OCI-LY7 (cell line): ENCODE measurements at regions not wholly inside any gene's neighbourhood (a gene's known extent, or its start where the extent isn't known, plus 50 kb on each side); places are given as distances from the start of the nearest gene placed in this dataset.

Experiments used
- BruUV-seq: library from RNA; stranded (reverse); fragments of 400-500 nt; replicated peaks from 2 replicates; lab custom pipeline; 2021; lab: Mats Ljungman, UMichigan
- CTCF ChIA-PET: fragments of 300-600 bp; sonication (Branson Sonifier 250); formaldehyde crosslinking; loops from one replicate; lab custom pipeline; 2022; ENCODE audit warnings: antibody characterized with exemption; ENCODE audit not compliant: unreplicated experiment; lab: Charles Lee
- POLR2A ChIA-PET: fragments of 300-600 bp; sonication (Branson Sonifier 250); formaldehyde crosslinking; loops from one replicate; lab custom pipeline; 2022; ENCODE audit warnings: antibody characterized with exemption; lab: Charles Lee
- DNase-seq: peaks from one replicate; pipeline ENCODE4 v3.0.0-alpha.2; 2015; ENCODE audit warnings: low spot score
- H2AFZ ChIP-seq: fragments of 200-600 bp; sonication (generic), shearing (Covaris generic); 2 replicates; pipeline ENCODE4 v1.6.1; 2014; ENCODE audit warnings: mild to moderate bottlenecking, antibody characterized with exemption, low read length, moderate library complexity
- H3K27ac ChIP-seq: fragments of 200-600 bp; sonication (generic); 2 replicates; pipeline ENCODE4 v1.5.1; 2014; ENCODE audit warnings: mixed run types, low read depth, mild to moderate bottlenecking, moderate library complexity, low read length, inconsistent platforms; ENCODE audit not compliant: poor library complexity, severe bottlenecking
- H3K36me3 ChIP-seq: fragments of 200-600 bp; sonication (generic); 2 replicates; pipeline ENCODE4 v1.6.1; 2014; ENCODE audit warnings: mild to moderate bottlenecking, antibody characterized with exemption, low read length, moderate library complexity, mixed read lengths; ENCODE audit not compliant: insufficient read depth
- H3K4me1 ChIP-seq: fragments of 200-600 bp; sonication (generic); 2 replicates; pipeline ENCODE4 v1.5.1; 2014; ENCODE audit warnings: mild to moderate bottlenecking, low read length; ENCODE audit not compliant: insufficient read depth, poor library complexity, severe bottlenecking
- H3K4me2 ChIP-seq: fragments of 200-600 bp; sonication (generic); 2 replicates; pipeline ENCODE4 v1.6.1; 2014; ENCODE audit warnings: mild to moderate bottlenecking, low read length
- H3K4me3 ChIP-seq: fragments of 200-600 bp; sonication (generic); 2 replicates; pipeline ENCODE4 v1.5.1; 2014; ENCODE audit warnings: mild to moderate bottlenecking, low read depth, low read length; ENCODE audit not compliant: poor library complexity, severe bottlenecking
- H3K79me2 ChIP-seq: fragments of 200-600 bp; sonication (generic); 2 replicates; pipeline ENCODE4 v1.6.1; 2016; ENCODE audit warnings: low read depth, mild to moderate bottlenecking, low read length, moderate library complexity, mixed read lengths; ENCODE audit not compliant: insufficient read depth
- H3K9me2 ChIP-seq: fragments of 200-600 bp; sonication (generic); 2 replicates; pipeline ENCODE4 v1.6.1; 2016; ENCODE audit warnings: mild to moderate bottlenecking, low read length, mixed read lengths; ENCODE audit not compliant: insufficient read depth
- H3K9me3 ChIP-seq: fragments of 200-600 bp; sonication (generic); 2 replicates; pipeline ENCODE4 v1.6.1; 2014; ENCODE audit warnings: mild to moderate bottlenecking, mixed run types, low read length, mixed read lengths
- H4K20me1 ChIP-seq: fragments of 200-600 bp; sonication (generic); 2 replicates; pipeline ENCODE4 v1.6.1; 2014; ENCODE audit warnings: mild to moderate bottlenecking, antibody characterized with exemption, low read length, moderate library complexity, mixed read lengths; ENCODE audit not compliant: insufficient read depth
- EZH2phosphoT487 ChIP-seq: fragments of 200-600 bp; sonication (generic); IDR thresholded peaks from 2 replicates; pipeline ENCODE4 v1.6.1; 2018; ENCODE audit warnings: low read depth, borderline replicate concordance, mild to moderate bottlenecking, mixed run types, antibody characterized with exemption, low read length, moderate library complexity, mixed read lengths
- intact Hi-C: fragments of 100-400 bp; cut with micrococcal nuclease; formaldehyde crosslinking; loops from one replicate; pipeline ENCODE4 v1.10.0; 2022; ENCODE audit not compliant: unreplicated experiment
- TF ChIP-seq, protein P1 (sequence below): fragments of 200-600 bp; sonication (generic); conservative IDR thresholded peaks from 2 replicates; pipeline ENCODE4 v1.5.1; 2014; ENCODE audit warnings: mild to moderate bottlenecking, antibody characterized with exemption, low read length, moderate library complexity, mixed read lengths

DNA sequence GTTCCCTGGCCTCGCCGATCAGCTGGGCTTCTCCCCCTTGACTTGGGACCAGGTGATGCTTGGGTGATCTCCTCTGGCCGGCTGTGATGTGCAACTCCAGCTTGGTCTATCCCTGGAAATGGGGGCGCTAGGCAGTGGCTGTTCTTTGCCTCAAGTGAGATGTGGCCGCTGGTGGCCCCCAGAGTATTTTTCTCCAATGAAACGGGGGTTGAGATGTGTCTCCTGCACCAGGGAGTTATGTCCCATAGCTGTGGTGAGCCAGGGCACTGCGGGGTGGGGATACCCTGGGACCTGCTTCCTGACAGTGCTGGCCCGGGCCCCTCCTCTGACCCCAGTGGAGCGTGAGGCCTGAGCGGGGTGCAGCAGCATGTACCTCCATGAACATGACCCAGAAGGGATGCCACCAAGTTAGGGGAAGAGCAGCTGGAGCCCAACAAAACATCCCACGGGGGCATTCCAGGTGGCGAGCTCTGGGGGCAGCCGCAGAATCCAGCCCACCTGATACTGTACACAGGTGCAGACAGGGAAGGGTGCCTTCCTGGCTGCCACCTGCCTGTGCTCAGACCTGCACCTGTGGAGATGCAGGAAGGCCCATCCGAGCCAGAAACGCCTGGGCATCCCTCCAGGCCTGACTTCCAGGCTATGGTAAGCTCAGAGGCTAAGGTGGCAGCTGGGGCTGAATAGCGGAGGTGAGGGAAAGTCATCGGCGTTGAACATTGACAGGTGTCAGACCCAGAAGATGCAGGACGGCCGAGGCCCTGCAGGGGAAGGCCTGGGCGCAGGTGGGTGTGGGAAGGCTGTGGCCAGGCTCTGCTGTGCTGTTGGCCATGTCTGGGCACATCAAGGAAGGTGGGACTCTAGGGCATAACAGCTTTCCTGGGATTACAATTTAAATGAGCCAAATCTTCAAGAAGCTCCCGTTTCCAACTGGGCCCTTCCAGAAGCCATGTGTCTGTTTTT, 97.3 kb downstream of the CTTN start:
- Histone ChIP-seq H3K27ac (no peak overlapping the region), H3K79me2 (no peaks in the 10 kb centered on the region), H3K36me3 (no peaks in the 10 kb centered on the region), H3K4me3 (no peak overlapping the region), H2AFZ (no peak overlapping the region), H3K4me2 (no peak overlapping the region), H3K4me1 (no peaks in the 10 kb centered on the region), H3K9me2 (no peaks in the 10 kb centered on the region), H3K9me3 (no peaks in the 10 kb centered on the region), H4K20me1 (no peaks in the 10 kb centered on the region)
- CTCF ChIA-PET = no interaction called here
- POLR2A ChIA-PET = no interaction called here
- TF ChIP-seq, protein P1, sequence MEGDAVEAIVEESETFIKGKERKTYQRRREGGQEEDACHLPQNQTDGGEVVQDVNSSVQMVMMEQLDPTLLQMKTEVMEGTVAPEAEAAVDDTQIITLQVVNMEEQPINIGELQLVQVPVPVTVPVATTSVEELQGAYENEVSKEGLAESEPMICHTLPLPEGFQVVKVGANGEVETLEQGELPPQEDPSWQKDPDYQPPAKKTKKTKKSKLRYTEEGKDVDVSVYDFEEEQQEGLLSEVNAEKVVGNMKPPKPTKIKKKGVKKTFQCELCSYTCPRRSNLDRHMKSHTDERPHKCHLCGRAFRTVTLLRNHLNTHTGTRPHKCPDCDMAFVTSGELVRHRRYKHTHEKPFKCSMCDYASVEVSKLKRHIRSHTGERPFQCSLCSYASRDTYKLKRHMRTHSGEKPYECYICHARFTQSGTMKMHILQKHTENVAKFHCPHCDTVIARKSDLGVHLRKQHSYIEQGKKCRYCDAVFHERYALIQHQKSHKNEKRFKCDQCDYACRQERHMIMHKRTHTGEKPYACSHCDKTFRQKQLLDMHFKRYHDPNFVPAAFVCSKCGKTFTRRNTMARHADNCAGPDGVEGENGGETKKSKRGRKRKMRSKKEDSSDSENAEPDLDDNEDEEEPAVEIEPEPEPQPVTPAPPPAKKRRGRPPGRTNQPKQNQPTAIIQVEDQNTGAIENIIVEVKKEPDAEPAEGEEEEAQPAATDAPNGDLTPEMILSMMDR = no peak
- TF ChIP-seq EZH2phosphoT487 = no peak
- BruUV-seq = no TSS peak
- intact Hi-C loops = no loop called here
- no peak for DNase-seq

DNA sequence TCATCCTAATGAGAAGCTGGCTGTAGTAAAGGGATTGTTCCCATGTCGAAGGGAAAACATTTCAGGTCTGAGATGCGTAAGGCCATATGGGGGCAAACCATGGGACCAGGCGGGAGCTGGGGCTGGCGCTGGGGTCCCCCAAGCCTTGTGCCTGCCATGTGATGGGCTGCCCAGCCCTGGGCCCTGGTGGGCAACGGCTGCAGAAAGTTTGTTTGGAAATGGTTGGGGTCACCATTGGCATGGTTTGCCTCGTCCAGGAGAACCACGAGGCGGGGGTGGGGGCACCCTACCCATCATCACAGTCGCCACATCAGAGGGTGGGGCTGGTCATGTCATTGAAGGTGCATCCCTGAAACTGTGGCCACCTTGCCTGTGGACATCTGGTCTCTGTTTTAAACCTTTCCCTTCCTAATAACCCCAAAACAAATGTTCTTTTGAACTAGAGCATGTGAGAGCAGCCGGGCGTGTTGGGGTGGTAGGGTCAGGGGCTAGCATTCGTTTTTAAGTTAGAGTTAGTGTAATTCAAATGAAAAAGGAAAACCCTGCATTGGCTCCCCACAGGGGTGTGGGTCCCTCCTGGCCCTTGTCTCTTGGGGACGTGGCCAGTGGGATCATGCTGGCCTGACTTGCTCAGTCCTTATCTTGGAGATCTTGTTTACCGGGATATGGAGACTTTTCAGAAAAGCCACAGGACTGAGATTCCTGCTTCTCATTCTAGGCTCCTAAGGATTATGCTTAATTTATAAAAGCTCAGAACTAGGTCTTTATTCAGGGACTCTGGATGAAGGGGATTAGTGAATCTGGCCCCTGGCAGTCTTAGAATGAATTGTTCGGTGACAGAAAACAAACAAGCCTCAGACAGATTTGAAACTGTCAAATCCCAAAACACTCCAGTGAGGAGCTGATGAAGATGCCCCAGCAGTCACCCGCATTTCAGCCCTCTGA, 98.5 kb downstream of the CTTN start:
- H3K36me3 ChIP-seq = no peaks in the 10 kb centered on the region
- no peaks in the 10 kb centered on the region for H3K4me1 ChIP-seq
- H3K27ac ChIP-seq = no peak overlapping the region
- H3K9me2 ChIP-seq = no peaks in the 10 kb centered on the region
- no peaks in the 10 kb centered on the region for H4K20me1 ChIP-seq
- ChIA-PET CTCF (no interaction called here), POLR2A (no interaction called here)
- H3K4me3 ChIP-seq = no peak overlapping the region
- no peak overlapping the region for H2AFZ ChIP-seq
- intact Hi-C loops = no loop called here
- H3K4me2 ChIP-seq = no peak overlapping the region
- no peaks in the 10 kb centered on the region for H3K79me2 ChIP-seq
- BruUV-seq = no TSS peak
- TF ChIP-seq, protein P1 = no peak
- TF ChIP-seq EZH2phosphoT487 = no peak
- no peak for DNase-seq
- no peaks in the 10 kb centered on the region for H3K9me3 ChIP-seq
